ENCODE measurements at regions not wholly inside any gene's neighbourhood (a gene's known extent, or its start where the extent isn't known, plus 50 kb on each side); places are given as distances from the start of the nearest gene placed in this dataset.

GRCh38 chr3:182364723-182365650 lies 428.3 kb upstream of the ATP11B start:
- Histone ChIP-seq H3K9me3 (ENCODE audit: control insufficient read depth, insufficient read depth, low read length) (no peaks in the 10 kb centered on the region), H3K27ac (ENCODE audit: low read length) (no peak overlapping the region), H3K4me3 (ENCODE audit: low read length) (no peak overlapping the region), H3K36me3 (ENCODE audit: control insufficient read depth, insufficient read depth, low read length) (no peaks in the 10 kb centered on the region), H3K27me3 (ENCODE audit: control insufficient read depth, insufficient read depth, low read length) (no peaks in the 10 kb centered on the region), H3K4me1 (ENCODE audit: control insufficient read depth, insufficient read depth, low read length) (no peaks in the 10 kb centered on the region)
- ATAC-seq (no peak), DNase-seq (no peak)
- H3K27ac Mint-ChIP-seq, result no peak overlapping the region
- H3K9me3 Mint-ChIP-seq, result peaks cover 9 to 10% of the 10 kb centered on the region in 2 donors
- TF ChIP-seq CTCF (IDR thresholded peaks at IDR 0.05), result no peak
- WGBS (ENCODE audit: insufficient coverage), result 89% methylated on average over 20 of the region's 20 CpGs
- intact Hi-C loops (cut with micrococcal nuclease), result no loop called here
- H3K4me1 Mint-ChIP-seq, result no peaks in the 10 kb centered on the region
- H3K36me3 Mint-ChIP-seq, result no peaks in the 10 kb centered on the region
- H3K4me3 Mint-ChIP-seq, result no peak overlapping the region
- no peaks in the 10 kb centered on the region for H3K27me3 Mint-ChIP-seq (ENCODE audit: low read depth in 2 of 2)

GRCh38 chr3:182366746-182367145 lies 426.6 kb upstream of the ATP11B start:
- H3K4me3 Mint-ChIP-seq, result no peak overlapping the region
- no peaks in the 10 kb centered on the region for H3K36me3 Mint-ChIP-seq
- H3K4me3 ChIP-seq (ENCODE audit: low read length), result no peak overlapping the region
- H3K9me3 Mint-ChIP-seq, result peaks cover 7 to 10% of the 10 kb centered on the region in 2 donors
- TF ChIP-seq CTCF (IDR thresholded peaks at IDR 0.05), result no peak
- no peaks in the 10 kb centered on the region for H3K36me3 ChIP-seq (ENCODE audit: control insufficient read depth, insufficient read depth, low read length)
- no peaks in the 10 kb centered on the region for H3K27me3 ChIP-seq (ENCODE audit: control insufficient read depth, insufficient read depth, low read length)
- no CpG with 5 or more reads among the region's 2 CpGs for WGBS (ENCODE audit: insufficient coverage)
- no peak overlapping the region for H3K27ac Mint-ChIP-seq
- ATAC-seq (no peak), DNase-seq (no peak)
- no peaks in the 10 kb centered on the region for H3K4me1 ChIP-seq (ENCODE audit: control insufficient read depth, insufficient read depth, low read length)
- H3K9me3 ChIP-seq (ENCODE audit: control insufficient read depth, insufficient read depth, low read length), result no peaks in the 10 kb centered on the region
- H3K4me1 Mint-ChIP-seq, result no peaks in the 10 kb centered on the region
- no peaks in the 10 kb centered on the region for H3K27me3 Mint-ChIP-seq (ENCODE audit: low read depth in 2 of 2)
- intact Hi-C loops (cut with micrococcal nuclease), result no loop called here
- no peak overlapping the region for H3K27ac ChIP-seq (ENCODE audit: low read length)

GRCh38 chr3:182369861-182370260 lies 423.4 kb upstream of the ATP11B start:
- no peak for ATAC-seq
- H3K27me3 ChIP-seq (ENCODE audit: control insufficient read depth, insufficient read depth, low read length), result no peaks in the 10 kb centered on the region
- no peaks in the 10 kb centered on the region for H3K36me3 ChIP-seq (ENCODE audit: control insufficient read depth, insufficient read depth, low read length)
- peaks cover 3 to 5% of the 10 kb centered on the region in 2 donors for H3K9me3 Mint-ChIP-seq
- H3K4me3 Mint-ChIP-seq, result no peak overlapping the region
- intact Hi-C loops (cut with micrococcal nuclease), result no loop called here
- peaks cover 3% of the 10 kb centered on the region for H3K9me3 ChIP-seq (ENCODE audit: control insufficient read depth, insufficient read depth, low read length)
- H3K4me3 ChIP-seq (ENCODE audit: low read length), result no peak overlapping the region
- H3K27me3 Mint-ChIP-seq (ENCODE audit: low read depth in 2 of 2), result no peaks in the 10 kb centered on the region
- H3K4me1 ChIP-seq (ENCODE audit: control insufficient read depth, insufficient read depth, low read length), result no peaks in the 10 kb centered on the region
- TF ChIP-seq CTCF (IDR thresholded peaks at IDR 0.05), result no peak
- H3K27ac Mint-ChIP-seq, result no peak overlapping the region
- 100% methylated on average over 1 of the region's 1 CpG for WGBS (ENCODE audit: insufficient coverage)
- no peaks in the 10 kb centered on the region for H3K36me3 Mint-ChIP-seq
- no peak for DNase-seq
- H3K4me1 Mint-ChIP-seq, result no peaks in the 10 kb centered on the region
- H3K27ac ChIP-seq (ENCODE audit: low read length), result no peak overlapping the region
